ENCODE measurements at regions not wholly inside any gene's neighbourhood (a gene's known extent, or its start where the extent isn't known, plus 50 kb on each side); places are given as distances from the start of the nearest gene placed in this dataset.

DNA sequence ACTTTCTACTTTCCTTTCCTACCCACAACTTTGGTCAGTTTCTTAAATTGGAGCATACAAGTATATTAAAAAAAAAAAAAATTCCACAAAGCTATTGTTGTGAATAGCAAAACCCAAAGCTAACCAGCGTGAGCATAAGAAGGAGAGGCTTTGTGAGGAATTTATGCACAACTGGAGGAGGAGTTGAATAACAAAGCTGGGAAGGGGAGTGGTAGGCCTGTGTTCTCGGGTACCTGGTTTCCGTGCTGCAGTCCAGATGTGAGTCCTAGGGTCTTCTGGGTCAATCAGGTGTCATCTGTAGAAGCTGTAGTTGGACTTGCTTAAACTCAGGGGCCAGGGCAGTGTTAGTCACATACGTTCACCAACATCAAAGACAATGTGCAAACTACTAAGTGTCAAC, 422.5 kb upstream of the SGCG start:
- Histone ChIP-seq H4K8ac (ENCODE audit: low read depth in 2 of 2, low read length in 2 of 2) (no peak overlapping the region), H3K56ac (ENCODE audit: extremely low read depth, insufficient read depth, low read length) (no peak overlapping the region), H3K18ac (ENCODE audit: low read depth, low read length) (no peak overlapping the region), H3K4ac (ENCODE audit: low read depth, low read length) (no peak overlapping the region), H3K4me3 (ENCODE audit: insufficient read depth, low read depth, low read length) (no peak overlapping the region), H3K27me3 (ENCODE audit: control insufficient read depth, insufficient read depth, low read length) (no peaks in the 10 kb centered on the region), H3K79me1 (ENCODE audit: low read depth in 1 of 2, low read length in 2 of 2) (no peaks in the 10 kb centered on the region), H3K36me3 (ENCODE audit: control insufficient read depth, insufficient read depth, low read length) (no peaks in the 10 kb centered on the region), H3K9me1 (ENCODE audit: insufficient read depth, low read length) (no peaks in the 10 kb centered on the region), H3K4me1 (ENCODE audit: control insufficient read depth, insufficient read depth, low read length) (no peaks in the 10 kb centered on the region), H2AK9ac (replicated peaks; ENCODE audit: low read depth, low read length, poor library complexity) (no peak overlapping the region), H3K27ac (ENCODE audit: insufficient read depth, low read length) (no peak overlapping the region), H4K20me1 (ENCODE audit: insufficient read depth, low read length) (no peaks in the 10 kb centered on the region), H3K9me3 (ENCODE audit: control insufficient read depth, insufficient read depth, low read length) (no peaks in the 10 kb centered on the region), H3K4me2 (ENCODE audit: low read depth, low read length) (no peak overlapping the region), H4K5ac (ENCODE audit: low read depth, low read length) (no peak overlapping the region), H2AK5ac (ENCODE audit: low read depth, low read length) (no peak overlapping the region), H3K14ac (replicated peaks; ENCODE audit: low read depth, low read length) (no peak overlapping the region), H2BK20ac (ENCODE audit: low read depth, low read length) (no peak overlapping the region), H3K9ac (ENCODE audit: low read depth, low read length) (no peak overlapping the region), H2BK5ac (ENCODE audit: low read depth, low read length, poor library complexity, severe bottlenecking) (no peak overlapping the region), H2AFZ (replicated peaks; ENCODE audit: low read length, poor library complexity) (no peak overlapping the region), H2BK15ac (ENCODE audit: low read depth, low read length) (no peak overlapping the region), H4K91ac (ENCODE audit: insufficient read depth, low read depth, low read length) (no peak overlapping the region), H3K23ac (ENCODE audit: low read depth, low read length) (no peak overlapping the region), H2BK120ac (ENCODE audit: low read depth, low read length) (no peak overlapping the region)
- ATAC-seq (ENCODE audit: low read depth), result no peak
- in situ Hi-C loops (cut with MboI; ENCODE audit: low sequenced_read_pairs) (no loop called here), intact Hi-C loops (cut with micrococcal nuclease) (loop anchor here (10.0 kb wide), 1 partner anchor 1273 kb away; no protein-coding TSS in a partner anchor), dilution Hi-C loops (cut with HindIII; ENCODE audit: low sequenced_read_pairs, unreplicated experiment) (no loop called here)
- no CpG with 5 or more reads among the region's 4 CpGs for WGBS, 2 experiments (ENCODE audit: extremely low coverage in 2 of 2, insufficient read length in 1 of 2)
- no TSS peak for BruUV-seq (replicated peaks)
- POLR2A ChIA-PET (ENCODE audit: unreplicated experiment), result no interaction called here
- CTCF ChIA-PET, result interaction anchor here (0.6 to 2.1 kb wide), 2 partner anchors 1120 to 1528 kb away, joined by 5 to 8 read pairs; no protein-coding TSS in a partner anchor
- TF ChIP-seq, protein P1, sequence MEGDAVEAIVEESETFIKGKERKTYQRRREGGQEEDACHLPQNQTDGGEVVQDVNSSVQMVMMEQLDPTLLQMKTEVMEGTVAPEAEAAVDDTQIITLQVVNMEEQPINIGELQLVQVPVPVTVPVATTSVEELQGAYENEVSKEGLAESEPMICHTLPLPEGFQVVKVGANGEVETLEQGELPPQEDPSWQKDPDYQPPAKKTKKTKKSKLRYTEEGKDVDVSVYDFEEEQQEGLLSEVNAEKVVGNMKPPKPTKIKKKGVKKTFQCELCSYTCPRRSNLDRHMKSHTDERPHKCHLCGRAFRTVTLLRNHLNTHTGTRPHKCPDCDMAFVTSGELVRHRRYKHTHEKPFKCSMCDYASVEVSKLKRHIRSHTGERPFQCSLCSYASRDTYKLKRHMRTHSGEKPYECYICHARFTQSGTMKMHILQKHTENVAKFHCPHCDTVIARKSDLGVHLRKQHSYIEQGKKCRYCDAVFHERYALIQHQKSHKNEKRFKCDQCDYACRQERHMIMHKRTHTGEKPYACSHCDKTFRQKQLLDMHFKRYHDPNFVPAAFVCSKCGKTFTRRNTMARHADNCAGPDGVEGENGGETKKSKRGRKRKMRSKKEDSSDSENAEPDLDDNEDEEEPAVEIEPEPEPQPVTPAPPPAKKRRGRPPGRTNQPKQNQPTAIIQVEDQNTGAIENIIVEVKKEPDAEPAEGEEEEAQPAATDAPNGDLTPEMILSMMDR (conservative IDR thresholded peaks at IDR 0.05; ENCODE audit: low read depth, low read length), result no peak
- TF ChIP-seq NFE2L2 (IDR thresholded peaks at IDR 0.05; ENCODE audit: low read depth, low read length) (no peak), RFX5 (IDR thresholded peaks at IDR 0.05; ENCODE audit: low read depth, low read length) (no peak), RCOR1 (IDR thresholded peaks at IDR 0.05; ENCODE audit: insufficient replicate concordance, low read length) (no peak), MAZ (IDR thresholded peaks at IDR 0.05; ENCODE audit: borderline replicate concordance, low read depth, low read length) (no peak), MAFK (IDR thresholded peaks at IDR 0.05; ENCODE audit: low read depth, low read length) (no peak), SMC3 (IDR thresholded peaks at IDR 0.05; ENCODE audit: low read depth, low read length) (no peak), MXI1 (IDR thresholded peaks at IDR 0.05; ENCODE audit: borderline replicate concordance, low read depth, low read length) (no peak), POLR2A (IDR thresholded peaks at IDR 0.05; ENCODE audit: low read depth, low read length) (no peak)
- TF ChIP-seq, protein P2, sequence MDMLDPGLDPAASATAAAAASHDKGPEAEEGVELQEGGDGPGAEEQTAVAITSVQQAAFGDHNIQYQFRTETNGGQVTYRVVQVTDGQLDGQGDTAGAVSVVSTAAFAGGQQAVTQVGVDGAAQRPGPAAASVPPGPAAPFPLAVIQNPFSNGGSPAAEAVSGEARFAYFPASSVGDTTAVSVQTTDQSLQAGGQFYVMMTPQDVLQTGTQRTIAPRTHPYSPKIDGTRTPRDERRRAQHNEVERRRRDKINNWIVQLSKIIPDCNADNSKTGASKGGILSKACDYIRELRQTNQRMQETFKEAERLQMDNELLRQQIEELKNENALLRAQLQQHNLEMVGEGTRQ (IDR thresholded peaks at IDR 0.05; ENCODE audit: low read depth, low read length), result no peak
- DNase-seq, result no peak
